Panc1 (cell line): ENCODE measurements at regions not wholly inside any gene's neighbourhood (a gene's known extent, or its start where the extent isn't known, plus 50 kb on each side); places are given as distances from the start of the nearest gene placed in this dataset.

Source experiments
- POLR2AphosphoS5 ChIP-seq: IDR thresholded peaks from 2 replicates; pipeline ENCODE4 v1.6.1; 2012; ENCODE audit warnings: mild to moderate bottlenecking, low read depth, low read length, moderate library complexity
- REST ChIP-seq, 2 experiments: IDR thresholded peaks; 2 replicates each; pipeline ENCODE4 v1.6.1; 2011 to 2012; ENCODE audit warnings: low read depth in 2 of 2, control low read depth in 1 of 2, low read length in 1 of 2, mild to moderate bottlenecking in 1 of 2, moderate library complexity in 1 of 2; ENCODE audit not compliant: insufficient read depth in 1 of 2
- TF ChIP-seq, protein P1 (sequence below): fragments of 450-650 bp; IDR thresholded peaks from 2 replicates; pipeline ENCODE4 v1.5.1; 2017; ENCODE audit warnings: mild to moderate bottlenecking

- TF ChIP-seq, protein P1, sequence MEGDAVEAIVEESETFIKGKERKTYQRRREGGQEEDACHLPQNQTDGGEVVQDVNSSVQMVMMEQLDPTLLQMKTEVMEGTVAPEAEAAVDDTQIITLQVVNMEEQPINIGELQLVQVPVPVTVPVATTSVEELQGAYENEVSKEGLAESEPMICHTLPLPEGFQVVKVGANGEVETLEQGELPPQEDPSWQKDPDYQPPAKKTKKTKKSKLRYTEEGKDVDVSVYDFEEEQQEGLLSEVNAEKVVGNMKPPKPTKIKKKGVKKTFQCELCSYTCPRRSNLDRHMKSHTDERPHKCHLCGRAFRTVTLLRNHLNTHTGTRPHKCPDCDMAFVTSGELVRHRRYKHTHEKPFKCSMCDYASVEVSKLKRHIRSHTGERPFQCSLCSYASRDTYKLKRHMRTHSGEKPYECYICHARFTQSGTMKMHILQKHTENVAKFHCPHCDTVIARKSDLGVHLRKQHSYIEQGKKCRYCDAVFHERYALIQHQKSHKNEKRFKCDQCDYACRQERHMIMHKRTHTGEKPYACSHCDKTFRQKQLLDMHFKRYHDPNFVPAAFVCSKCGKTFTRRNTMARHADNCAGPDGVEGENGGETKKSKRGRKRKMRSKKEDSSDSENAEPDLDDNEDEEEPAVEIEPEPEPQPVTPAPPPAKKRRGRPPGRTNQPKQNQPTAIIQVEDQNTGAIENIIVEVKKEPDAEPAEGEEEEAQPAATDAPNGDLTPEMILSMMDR = no peak
- TF ChIP-seq REST (IDR thresholded peaks at IDR 0.05; ENCODE audit: insufficient read depth in 1 of 2, low read depth in 2 of 2, low read length in 1 of 2) = no peak
- TF ChIP-seq POLR2AphosphoS5 = no peak
Measured at GRCh38 chr3:177930771-177931170, 605.5 kb upstream of the KCNMB2 start.
